ENCODE measurements at regions not wholly inside any gene's neighbourhood (a gene's known extent, or its start where the extent isn't known, plus 50 kb on each side); places are given as distances from the start of the nearest gene placed in this dataset.

GRCh38 chr16:13441675-13442074, 478.3 kb upstream of the ERCC4 start:
- H3K27me3 ChIP-seq, result no peaks in the 10 kb centered on the region
- H3K4me3 ChIP-seq, result no peak overlapping the region
- no peak overlapping the region for H3K27ac ChIP-seq
- no peaks in the 10 kb centered on the region for H3K36me3 ChIP-seq
- no peaks in the 10 kb centered on the region for H3K9me3 ChIP-seq
- no peak for DNase-seq
- TF ChIP-seq POLR2AphosphoS5 (IDR thresholded peaks at IDR 0.05), result no peak
- no peak for TF ChIP-seq EP300 (IDR thresholded peaks at IDR 0.05)
- no peak for TF ChIP-seq POLR2A (IDR thresholded peaks at IDR 0.05)
- no peak for TF ChIP-seq CTCF (IDR thresholded peaks at IDR 0.05)
- WGBS, 5 donors, result 78 to 93% (median 85%) methylated on average over 3 of the region's 3 CpGs
- H3K4me1 ChIP-seq, result no peaks in the 10 kb centered on the region
- intact Hi-C loops (cut with DNase I; ENCODE audit: low total_unique reads), result no loop called here

GRCh38 chr16:13448346-13448745, 471.6 kb upstream of the ERCC4 start:
- DNase-seq, result no peak
- no peak overlapping the region for H3K27ac ChIP-seq
- no peak overlapping the region for H3K4me3 ChIP-seq
- no peaks in the 10 kb centered on the region for H3K4me1 ChIP-seq
- no peaks in the 10 kb centered on the region for H3K27me3 ChIP-seq
- 52 to 68% (median 56%) methylated on average over 4 of the region's 4 CpGs for WGBS, 5 donors
- intact Hi-C loops (cut with DNase I; ENCODE audit: low total_unique reads), result no loop called here
- H3K36me3 ChIP-seq, result no peaks in the 10 kb centered on the region
- TF ChIP-seq POLR2AphosphoS5 (IDR thresholded peaks at IDR 0.05), result no peak
- TF ChIP-seq EP300 (IDR thresholded peaks at IDR 0.05), result no peak
- no peak for TF ChIP-seq POLR2A (IDR thresholded peaks at IDR 0.05)
- TF ChIP-seq CTCF (IDR thresholded peaks at IDR 0.05), result no peak
- no peaks in the 10 kb centered on the region for H3K9me3 ChIP-seq

GRCh38 chr16:13453325-13453724, 466.6 kb upstream of the ERCC4 start:
- Histone ChIP-seq H3K9me3 (no peaks in the 10 kb centered on the region), H3K4me3 (no peak overlapping the region), H3K27me3 (no peaks in the 10 kb centered on the region), H3K27ac (no peak overlapping the region), H3K36me3 (no peaks in the 10 kb centered on the region), H3K4me1 (no peaks in the 10 kb centered on the region)
- WGBS, 5 donors, result 49 to 87% (median 73%) methylated on average over 2 of the region's 2 CpGs
- intact Hi-C loops (cut with DNase I; ENCODE audit: low total_unique reads), result no loop called here
- peak in 1 of 2 donors; percentile 34 for DNase-seq
- TF ChIP-seq EP300 (IDR thresholded peaks at IDR 0.05) (no peak), POLR2A (IDR thresholded peaks at IDR 0.05) (no peak), CTCF (IDR thresholded peaks at IDR 0.05) (no peak), POLR2AphosphoS5 (IDR thresholded peaks at IDR 0.05) (no peak)

GRCh38 chr16:13453938-13454553, 465.9 kb upstream of the ERCC4 start:
- TF ChIP-seq CTCF (IDR thresholded peaks at IDR 0.05) (peak in 3 of 7 experiments; percentile 18 to 48 (median 40)), POLR2A (IDR thresholded peaks at IDR 0.05) (no peak), EP300 (IDR thresholded peaks at IDR 0.05) (no peak), POLR2AphosphoS5 (IDR thresholded peaks at IDR 0.05) (no peak)
- no peaks in the 10 kb centered on the region for H3K9me3 ChIP-seq
- no peak overlapping the region for H3K4me3 ChIP-seq
- no peaks in the 10 kb centered on the region for H3K27me3 ChIP-seq
- DNase-seq, result peak; percentile 33 to 53
- no peak overlapping the region for H3K27ac ChIP-seq
- WGBS, 5 donors, result 53 to 64% (median 61%) methylated on average over 10 of the region's 10 CpGs
- no peaks in the 10 kb centered on the region for H3K36me3 ChIP-seq
- intact Hi-C loops (cut with DNase I; ENCODE audit: low total_unique reads), result no loop called here
- no peaks in the 10 kb centered on the region for H3K4me1 ChIP-seq

Measured in stomach (tissue), 8 donors.